GM18499 (cell line): ENCODE measurements at regions not wholly inside any gene's neighbourhood (a gene's known extent, or its start where the extent isn't known, plus 50 kb on each side); places are given as distances from the start of the nearest gene placed in this dataset.
"Not testable (repeated sequence)": the region's sequence is repeated elsewhere in the genome, so short reads cannot be mapped to it uniquely, and the experiment has no call there.

Experiments
- ATAC-seq: cut with Tn5 transposase; IDR thresholded peaks from one replicate; pipeline ENCODE4 v1.9.1; 2021; ENCODE audit warnings: moderate number of reproducible peaks; ENCODE audit not compliant: insufficient read depth, unreplicated experiment

- no peak for ATAC-seq
These were observed 654.7 kb downstream of the LRRC70 start for GRCh38 chr5:63233361-63233760.

- ATAC-seq: no peak
These were observed 652.1 kb downstream of the LRRC70 start for GRCh38 chr5:63230754-63231153.

GRCh38 chr5:63228154-63228553, 649.5 kb downstream of the LRRC70 start:
- ATAC-seq: no peak

- no peak for ATAC-seq
These were observed 641.6 kb downstream of the LRRC70 start for GRCh38 chr5:63220244-63220643.

GRCh38 chr5:63217422-63217821, 638.8 kb downstream of the LRRC70 start:
- ATAC-seq: no peak

GRCh38 chr5:63213256-63213655, 634.6 kb downstream of the LRRC70 start:
- no peak for ATAC-seq

- ATAC-seq: no peak
These were observed 633.0 kb downstream of the LRRC70 start for GRCh38 chr5:63211448-63212132.

- ATAC-seq: no peak
These were observed 627.4 kb downstream of the LRRC70 start for GRCh38 chr5:63205976-63206375.

- no peak for ATAC-seq
These were observed 623.1 kb downstream of the LRRC70 start for GRCh38 chr5:63201738-63202137.

GRCh38 chr5:63194126-63194525, 615.5 kb downstream of the LRRC70 start:
- no peak for ATAC-seq

- not testable (repeated sequence) for ATAC-seq
These were observed 601.6 kb downstream of the LRRC70 start for GRCh38 chr5:63180190-63180589.

GRCh38 chr5:63175850-63176249, 597.2 kb downstream of the LRRC70 start:
- no peak for ATAC-seq

GRCh38 chr5:63170486-63170885, 591.9 kb downstream of the LRRC70 start:
- ATAC-seq: no peak

- no peak for ATAC-seq
These were observed 586.4 kb downstream of the LRRC70 start for GRCh38 chr5:63164838-63165535.

- ATAC-seq: no peak
These were observed 585.7 kb downstream of the LRRC70 start for GRCh38 chr5:63164339-63164738.

- ATAC-seq: no peak
These were observed 576.7 kb downstream of the LRRC70 start for GRCh38 chr5:63155310-63155631.

- no peak for ATAC-seq
These were observed 576.1 kb downstream of the LRRC70 start for GRCh38 chr5:63154476-63155309.

- no peak for ATAC-seq
These were observed 574.3 kb downstream of the LRRC70 start for GRCh38 chr5:63152871-63153270.

GRCh38 chr5:63145167-63145566, 566.5 kb downstream of the LRRC70 start:
- ATAC-seq: no peak

GRCh38 chr5:63141591-63141990, 563.0 kb downstream of the LRRC70 start:
- no peak for ATAC-seq

- no peak for ATAC-seq
These were observed 556.7 kb downstream of the LRRC70 start for GRCh38 chr5:63135291-63135690.
